ENCODE measurements at regions not wholly inside any gene's neighbourhood (a gene's known extent, or its start where the extent isn't known, plus 50 kb on each side); places are given as distances from the start of the nearest gene placed in this dataset.

- H3K9me3 ChIP-seq (ENCODE audit: control insufficient read depth, low read depth, low read length): no peaks in the 10 kb centered on the region
- TF ChIP-seq EZH2 (IDR thresholded peaks at IDR 0.05; ENCODE audit: low read length) (no peak), CTCF (optimal IDR thresholded peaks at IDR 0.05 in 1 of 3, IDR thresholded peaks at IDR 0.05 in 1 of 3, conservative IDR thresholded peaks at IDR 0.05 in 1 of 3; ENCODE audit: extremely low read depth in 1 of 3, insufficient read depth in 2 of 3, low read length in 3 of 3) (no peak)
- no peak overlapping the region for H2AFZ ChIP-seq (ENCODE audit: control insufficient read depth, low read length)
- no peak overlapping the region for H3K9ac ChIP-seq (ENCODE audit: control insufficient read depth, extremely low read depth, insufficient read depth, low read length)
- DNase-seq (ENCODE audit: low read depth, low spot score) (no peak), FAIRE-seq (no peak)
- no peaks in the 10 kb centered on the region for H3K4me1 ChIP-seq (ENCODE audit: control insufficient read depth, extremely low read depth, insufficient read depth, low read length)
- no peaks in the 10 kb centered on the region for H3K79me2 ChIP-seq (ENCODE audit: control insufficient read depth, insufficient read depth, low read length)
- no peaks in the 10 kb centered on the region for H4K20me1 ChIP-seq (ENCODE audit: control insufficient read depth, extremely low read depth, insufficient read depth, low read length)
- H3K4me2 ChIP-seq (ENCODE audit: control insufficient read depth, extremely low read depth, insufficient read depth, low read depth, low read length): no peak overlapping the region
- no peak overlapping the region for H3K27ac ChIP-seq (ENCODE audit: control insufficient read depth, insufficient read depth, low read length)
- no peaks in the 10 kb centered on the region for H3K9me1 ChIP-seq (ENCODE audit: control insufficient read depth, extremely low read depth, insufficient read depth, low read length)
- no peaks in the 10 kb centered on the region for H3K36me3 ChIP-seq (ENCODE audit: control insufficient read depth in 2 of 2, extremely low read depth in 1 of 2, insufficient read depth in 2 of 2, low read length in 2 of 2)
- dilution Hi-C loops (cut with MboI; ENCODE audit: extremely low pct_ligation_motif_present, low sequenced_read_pairs): loop anchor here (25.0 kb wide), 1 partner anchor 141 kb away; no protein-coding TSS in a partner anchor
- H3K27me3 ChIP-seq (ENCODE audit: control insufficient read depth, extremely low read depth, insufficient read depth, low read length): no peaks in the 10 kb centered on the region
- no peak overlapping the region for H3K4me3 ChIP-seq (ENCODE audit: control insufficient read depth in 2 of 3, extremely low read depth in 1 of 3, insufficient read depth in 2 of 3, low read depth in 1 of 3, low read length in 3 of 3)
Observed at GRCh38 chr13:99828123-99828522, 143.4 kb downstream of the ZIC5 start.

- no peaks in the 10 kb centered on the region for H3K9me3 ChIP-seq (ENCODE audit: control insufficient read depth, low read depth, low read length)
- H3K27me3 ChIP-seq (ENCODE audit: control insufficient read depth, extremely low read depth, insufficient read depth, low read length): no peaks in the 10 kb centered on the region
- H3K79me2 ChIP-seq (ENCODE audit: control insufficient read depth, insufficient read depth, low read length): no peaks in the 10 kb centered on the region
- no peak overlapping the region for H3K9ac ChIP-seq (ENCODE audit: control insufficient read depth, extremely low read depth, insufficient read depth, low read length)
- H3K4me3 ChIP-seq (ENCODE audit: control insufficient read depth in 2 of 3, extremely low read depth in 1 of 3, insufficient read depth in 2 of 3, low read depth in 1 of 3, low read length in 3 of 3): no peak overlapping the region
- H3K4me1 ChIP-seq (ENCODE audit: control insufficient read depth, extremely low read depth, insufficient read depth, low read length): no peaks in the 10 kb centered on the region
- TF ChIP-seq EZH2 (IDR thresholded peaks at IDR 0.05; ENCODE audit: low read length) (no peak), CTCF (optimal IDR thresholded peaks at IDR 0.05 in 1 of 3, IDR thresholded peaks at IDR 0.05 in 1 of 3, conservative IDR thresholded peaks at IDR 0.05 in 1 of 3; ENCODE audit: extremely low read depth in 1 of 3, insufficient read depth in 2 of 3, low read length in 3 of 3) (no peak)
- dilution Hi-C loops (cut with MboI; ENCODE audit: extremely low pct_ligation_motif_present, low sequenced_read_pairs): loop anchor here (25.0 kb wide), 1 partner anchor 140 kb away; no protein-coding TSS in a partner anchor
- no peak overlapping the region for H2AFZ ChIP-seq (ENCODE audit: control insufficient read depth, low read length)
- no peaks in the 10 kb centered on the region for H3K9me1 ChIP-seq (ENCODE audit: control insufficient read depth, extremely low read depth, insufficient read depth, low read length)
- no peaks in the 10 kb centered on the region for H3K36me3 ChIP-seq (ENCODE audit: control insufficient read depth in 2 of 2, extremely low read depth in 1 of 2, insufficient read depth in 2 of 2, low read length in 2 of 2)
- DNase-seq (ENCODE audit: low read depth, low spot score) (no peak), FAIRE-seq (no peak)
- no peak overlapping the region for H3K4me2 ChIP-seq (ENCODE audit: control insufficient read depth, extremely low read depth, insufficient read depth, low read depth, low read length)
- H4K20me1 ChIP-seq (ENCODE audit: control insufficient read depth, extremely low read depth, insufficient read depth, low read length): no peaks in the 10 kb centered on the region
- H3K27ac ChIP-seq (ENCODE audit: control insufficient read depth, insufficient read depth, low read length): no peak overlapping the region
Observed at GRCh38 chr13:99827011-99827772, 144.4 kb downstream of the ZIC5 start.
